ENCODE measurements at regions not wholly inside any gene's neighbourhood (a gene's known extent, or its start where the extent isn't known, plus 50 kb on each side); places are given as distances from the start of the nearest gene placed in this dataset.

GRCh38 chr9:90988318-90988717 lies 186.7 kb downstream of the SYK start:
- Histone ChIP-seq H3K36me3 (no peaks in the 10 kb centered on the region), H3K27ac (no peak overlapping the region), H3K27me3 (no peaks in the 10 kb centered on the region), H3K4me3 (no peak overlapping the region), H3K4me1 (ENCODE audit: insufficient read depth) (no peaks in the 10 kb centered on the region), H3K9me3 (peaks cover 0 to 3% of the 10 kb centered on the region in 2 donors)
- no peak for DNase-seq
- WGBS, 3 donors, result 89 to 100% (median 97%) methylated on average over 1 of the region's 1 CpG
- TF ChIP-seq EP300 (IDR thresholded peaks at IDR 0.05) (no peak), CTCF (IDR thresholded peaks at IDR 0.05) (no peak), POLR2A (IDR thresholded peaks at IDR 0.05) (no peak)
- intact Hi-C loops (cut with DNase I), result no loop called here

- Histone ChIP-seq H3K27me3 (no peaks in the 10 kb centered on the region), H3K4me1 (ENCODE audit: insufficient read depth) (no peaks in the 10 kb centered on the region), H3K4me3 (no peak overlapping the region), H3K9me3 (peaks cover 0 to 3% of the 10 kb centered on the region in 2 donors), H3K36me3 (no peaks in the 10 kb centered on the region), H3K27ac (no peak overlapping the region)
- WGBS, 3 donors, result 30 to 60% (median 52%) methylated on average over 1 of the region's 1 CpG
- intact Hi-C loops (cut with DNase I), result no loop called here
- no peak for TF ChIP-seq POLR2A (IDR thresholded peaks at IDR 0.05)
- no peak for TF ChIP-seq EP300 (IDR thresholded peaks at IDR 0.05)
- TF ChIP-seq CTCF (IDR thresholded peaks at IDR 0.05), result no peak
- no peak for DNase-seq
Measured at GRCh38 chr9:90991953-90992352, 190.3 kb downstream of the SYK start.

- Histone ChIP-seq H3K9me3 (no peaks in the 10 kb centered on the region), H3K4me1 (ENCODE audit: insufficient read depth) (no peaks in the 10 kb centered on the region), H3K27me3 (no peaks in the 10 kb centered on the region), H3K36me3 (no peaks in the 10 kb centered on the region), H3K4me3 (no peak overlapping the region), H3K27ac (no peak overlapping the region)
- DNase-seq, result no peak
- intact Hi-C loops (cut with DNase I), result no loop called here
- TF ChIP-seq CTCF (IDR thresholded peaks at IDR 0.05) (no peak), POLR2A (IDR thresholded peaks at IDR 0.05) (no peak), EP300 (IDR thresholded peaks at IDR 0.05) (no peak)
- 75 to 88% (median 81%) methylated on average over 2 of the region's 2 CpGs for WGBS, 3 donors
Measured at GRCh38 chr9:90995516-90995915, 193.9 kb downstream of the SYK start.

GRCh38 chr9:90996154-90997065 lies 194.8 kb downstream of the SYK start:
- intact Hi-C loops (cut with DNase I), result no loop called here

More at GRCh38 chr9:90996154-90997065, 194.8 kb downstream of the SYK start:
- H3K27ac ChIP-seq, result no peak overlapping the region
- TF ChIP-seq POLR2A (IDR thresholded peaks at IDR 0.05), result no peak
- TF ChIP-seq EP300 (IDR thresholded peaks at IDR 0.05), result no peak
- TF ChIP-seq CTCF (IDR thresholded peaks at IDR 0.05), result no peak
- no peaks in the 10 kb centered on the region for H3K4me1 ChIP-seq (ENCODE audit: insufficient read depth)
- no peaks in the 10 kb centered on the region for H3K27me3 ChIP-seq
- no peak for DNase-seq
- no peaks in the 10 kb centered on the region for H3K9me3 ChIP-seq
- WGBS, 3 donors, result 76 to 81% (median 79%) methylated on average over 6 of the region's 6 CpGs
- no peaks in the 10 kb centered on the region for H3K36me3 ChIP-seq
- no peak overlapping the region for H3K4me3 ChIP-seq

All from ovary (tissue), 7 donors.